ENCODE measurements at regions not wholly inside any gene's neighbourhood (a gene's known extent, or its start where the extent isn't known, plus 50 kb on each side); places are given as distances from the start of the nearest gene placed in this dataset.

GRCh38 chr6:33872761-33873160, 69.0 kb upstream of the MLN start:
- no peak for TF ChIP-seq CTCF (IDR thresholded peaks at IDR 0.05; ENCODE audit: unreplicated experiment)
- DNase-seq (ENCODE audit: low spot score), result no peak
- Mint-ChIP-seq H3K27ac (ENCODE audit: unreplicated experiment) (no peak overlapping the region), H3K36me3 (ENCODE audit: low read depth, unreplicated experiment) (no peaks in the 10 kb centered on the region), H3K4me1 (ENCODE audit: unreplicated experiment) (no peaks in the 10 kb centered on the region), H3K4me3 (ENCODE audit: unreplicated experiment) (no peak overlapping the region), H3K27me3 (ENCODE audit: unreplicated experiment) (peaks cover 3% of the 10 kb centered on the region), H3K9me3 (ENCODE audit: unreplicated experiment) (no peaks in the 10 kb centered on the region)

- Mint-ChIP-seq H3K9me3 (ENCODE audit: unreplicated experiment) (no peaks in the 10 kb centered on the region), H3K36me3 (ENCODE audit: low read depth, unreplicated experiment) (peaks cover 4% of the 10 kb centered on the region), H3K27ac (ENCODE audit: unreplicated experiment) (no peak overlapping the region), H3K4me3 (ENCODE audit: unreplicated experiment) (no peak overlapping the region), H3K27me3 (ENCODE audit: unreplicated experiment) (peaks cover 3% of the 10 kb centered on the region), H3K4me1 (ENCODE audit: unreplicated experiment) (no peaks in the 10 kb centered on the region)
- no peak for DNase-seq (ENCODE audit: low spot score)
- no peak for TF ChIP-seq CTCF (IDR thresholded peaks at IDR 0.05; ENCODE audit: unreplicated experiment)
These were observed 66.1 kb upstream of the MLN start for GRCh38 chr6:33869826-33870423.

GRCh38 chr6:33869121-33869520, 65.3 kb upstream of the MLN start:
- no peak for TF ChIP-seq CTCF (IDR thresholded peaks at IDR 0.05; ENCODE audit: unreplicated experiment)
- peaks cover 4% of the 10 kb centered on the region for H3K27me3 Mint-ChIP-seq (ENCODE audit: unreplicated experiment)
- H3K4me3 Mint-ChIP-seq (ENCODE audit: unreplicated experiment), result no peak overlapping the region
- no peaks in the 10 kb centered on the region for H3K4me1 Mint-ChIP-seq (ENCODE audit: unreplicated experiment)
- H3K27ac Mint-ChIP-seq (ENCODE audit: unreplicated experiment), result no peak overlapping the region
- H3K36me3 Mint-ChIP-seq (ENCODE audit: low read depth, unreplicated experiment), result peaks cover 4% of the 10 kb centered on the region
- no peaks in the 10 kb centered on the region for H3K9me3 Mint-ChIP-seq (ENCODE audit: unreplicated experiment)
- no peak for DNase-seq (ENCODE audit: low spot score)

- Mint-ChIP-seq H3K4me1 (ENCODE audit: unreplicated experiment) (no peaks in the 10 kb centered on the region), H3K27me3 (ENCODE audit: unreplicated experiment) (peaks cover 8% of the 10 kb centered on the region), H3K36me3 (ENCODE audit: low read depth, unreplicated experiment) (peaks cover 4% of the 10 kb centered on the region), H3K4me3 (ENCODE audit: unreplicated experiment) (no peak overlapping the region), H3K9me3 (ENCODE audit: unreplicated experiment) (no peaks in the 10 kb centered on the region), H3K27ac (ENCODE audit: unreplicated experiment) (no peak overlapping the region)
- TF ChIP-seq CTCF (IDR thresholded peaks at IDR 0.05; ENCODE audit: unreplicated experiment), result no peak
- no peak for DNase-seq (ENCODE audit: low spot score)
These were observed 64.3 kb upstream of the MLN start for GRCh38 chr6:33868141-33868540.

GRCh38 chr6:33865478-33866077, 61.8 kb upstream of the MLN start:
- no peak for DNase-seq (ENCODE audit: low spot score)
- Mint-ChIP-seq H3K9me3 (ENCODE audit: unreplicated experiment) (no peaks in the 10 kb centered on the region), H3K27ac (ENCODE audit: unreplicated experiment) (no peak overlapping the region), H3K4me3 (ENCODE audit: unreplicated experiment) (no peak overlapping the region), H3K4me1 (ENCODE audit: unreplicated experiment) (peaks cover 11% of the 10 kb centered on the region), H3K27me3 (ENCODE audit: unreplicated experiment) (peaks cover 10% of the 10 kb centered on the region), H3K36me3 (ENCODE audit: low read depth, unreplicated experiment) (peaks cover 7% of the 10 kb centered on the region)
- no peak for TF ChIP-seq CTCF (IDR thresholded peaks at IDR 0.05; ENCODE audit: unreplicated experiment)

Measured in endothelial cell (in vitro differentiated cells).